ENCODE measurements at regions not wholly inside any gene's neighbourhood (a gene's known extent, or its start where the extent isn't known, plus 50 kb on each side); places are given as distances from the start of the nearest gene placed in this dataset.
"Not testable (repeated sequence)": the region's sequence is repeated elsewhere in the genome, so short reads cannot be mapped to it uniquely, and the experiment has no call there.

- no peak for DNase-seq (ENCODE audit: low read depth, low spot score)
These were observed 124.3 kb downstream of the KLF6 start for GRCh38 chr10:3660753-3661152.

- no peak for DNase-seq (ENCODE audit: low read depth, low spot score)
These were observed 125.6 kb downstream of the KLF6 start for GRCh38 chr10:3659203-3659917.

- DNase-seq (ENCODE audit: low read depth, low spot score) = no peak
These were observed 126.2 kb downstream of the KLF6 start for GRCh38 chr10:3658766-3659165.

GRCh38 chr10:3656214-3656613 is 128.8 kb downstream of the KLF6 start:
- DNase-seq (ENCODE audit: low read depth, low spot score) = no peak

- no peak for DNase-seq (ENCODE audit: low read depth, low spot score)
These were observed 129.5 kb downstream of the KLF6 start for GRCh38 chr10:3655528-3655927.

- no peak for DNase-seq (ENCODE audit: low read depth, low spot score)
These were observed 130.0 kb downstream of the KLF6 start for GRCh38 chr10:3654980-3655379.

- DNase-seq (ENCODE audit: low read depth, low spot score) = no peak
These were observed 130.5 kb downstream of the KLF6 start for GRCh38 chr10:3654496-3654895.

- not testable (repeated sequence) for DNase-seq (ENCODE audit: low read depth, low spot score)
These were observed 131.7 kb downstream of the KLF6 start for GRCh38 chr10:3653303-3653702.

GRCh38 chr10:3652886-3653285 is 132.1 kb downstream of the KLF6 start:
- DNase-seq (ENCODE audit: low read depth, low spot score) = no peak

- no peak for DNase-seq (ENCODE audit: low read depth, low spot score)
These were observed 132.9 kb downstream of the KLF6 start for GRCh38 chr10:3651969-3652653.

GRCh38 chr10:3648576-3648975 is 136.4 kb downstream of the KLF6 start:
- no peak for DNase-seq (ENCODE audit: low read depth, low spot score)

GRCh38 chr10:3648170-3648569 is 136.8 kb downstream of the KLF6 start:
- no peak for DNase-seq (ENCODE audit: low read depth, low spot score)

- DNase-seq (ENCODE audit: low read depth, low spot score) = no peak
These were observed 137.9 kb downstream of the KLF6 start for GRCh38 chr10:3647074-3647473.

- no peak for DNase-seq (ENCODE audit: low read depth, low spot score)
These were observed 139.6 kb downstream of the KLF6 start for GRCh38 chr10:3645406-3645805.

GRCh38 chr10:3640816-3641215 is 144.2 kb downstream of the KLF6 start:
- no peak for DNase-seq (ENCODE audit: low read depth, low spot score)

- no peak for DNase-seq (ENCODE audit: low read depth, low spot score)
These were observed 145.5 kb downstream of the KLF6 start for GRCh38 chr10:3639546-3639945.

GRCh38 chr10:3636356-3637181 is 148.4 kb downstream of the KLF6 start:
- DNase-seq (ENCODE audit: low read depth, low spot score) = no peak

GRCh38 chr10:3635697-3636096 is 149.3 kb downstream of the KLF6 start:
- DNase-seq (ENCODE audit: low read depth, low spot score) = no peak

GRCh38 chr10:3635211-3635671 is 149.8 kb downstream of the KLF6 start:
- no peak for DNase-seq (ENCODE audit: low read depth, low spot score)

- DNase-seq (ENCODE audit: low read depth, low spot score) = not testable (repeated sequence)
These were observed 150.4 kb downstream of the KLF6 start for GRCh38 chr10:3634646-3635045.

GRCh38 chr10:3631701-3632330 is 153.2 kb downstream of the KLF6 start:
- DNase-seq (ENCODE audit: low read depth, low spot score) = no peak

GRCh38 chr10:3631291-3631690 is 153.7 kb downstream of the KLF6 start:
- DNase-seq (ENCODE audit: low read depth, low spot score) = no peak

Measured in activated CD4-positive, CD25-positive, alpha-beta regulatory T cell treated with anti-CD3 and anti-CD28 coated beads, Interleukin-2, amount 50 U/mL, for 16 hours (primary cell).